MM.1S (cell line): ENCODE measurements at regions not wholly inside any gene's neighbourhood (a gene's known extent, or its start where the extent isn't known, plus 50 kb on each side); places are given as distances from the start of the nearest gene placed in this dataset.

ENCODE experiments used
- DNase-seq: peaks from one replicate; pipeline ENCODE4 v3.0.0-alpha.2; 2015
- H2AFZ ChIP-seq: fragments of 300-600 bp; sonication (generic); 2 replicates; pipeline ENCODE4 v1.6.0; 2016; ENCODE audit warnings: antibody characterized with exemption, low read length
- H3F3A ChIP-seq: fragments of 300-600 bp; sonication (generic); 2 replicates; pipeline ENCODE4 v1.6.1; 2016; ENCODE audit warnings: mild to moderate bottlenecking, antibody characterized with exemption, low read length, moderate library complexity, mixed read lengths; ENCODE audit not compliant: insufficient read depth
- H3K27ac ChIP-seq: fragments of 300-600 bp; sonication (generic); 2 replicates; pipeline ENCODE4 v1.5.1; 2016; ENCODE audit warnings: mild to moderate bottlenecking, low read length
- H3K27me3 ChIP-seq: fragments of 300-600 bp; sonication (generic); replicated peaks from 2 replicates; pipeline ENCODE4 v1.6.0; 2016; ENCODE audit warnings: low read length; ENCODE audit not compliant: insufficient read depth
- H3K36me3 ChIP-seq: fragments of 300-600 bp; sonication (generic); replicated peaks from 2 replicates; pipeline ENCODE4 v1.6.1; 2016; ENCODE audit warnings: mild to moderate bottlenecking, low read length, mixed read lengths; ENCODE audit not compliant: insufficient read depth
- H3K4me1 ChIP-seq: fragments of 300-600 bp; sonication (generic); 2 replicates; pipeline ENCODE4 v1.6.1; 2016; ENCODE audit warnings: low read length, mixed read lengths
- H3K4me2 ChIP-seq: fragments of 300-600 bp; sonication (generic); 2 replicates; pipeline ENCODE4 v1.6.0; 2016; ENCODE audit warnings: low read depth, low read length
- H3K4me3 ChIP-seq: fragments of 300-600 bp; sonication (generic); 2 replicates; pipeline ENCODE4 v1.5.1; 2016; ENCODE audit warnings: low read length, mixed read lengths
- H3K79me2 ChIP-seq: fragments of 300-600 bp; sonication (generic); 2 replicates; pipeline ENCODE4 v1.6.1; 2016; ENCODE audit warnings: mixed run types, low read length, mixed read lengths
- H3K9ac ChIP-seq: fragments of 300-600 bp; sonication (generic); 2 replicates; pipeline ENCODE4 v1.6.1; 2016; ENCODE audit warnings: low read length, mixed read lengths
- H3K9me2 ChIP-seq: fragments of 300-600 bp; sonication (generic); replicated peaks from 2 replicates; pipeline ENCODE4 v1.6.1; 2016; ENCODE audit warnings: mild to moderate bottlenecking, low read length, mixed read lengths; ENCODE audit not compliant: insufficient read depth
- H3K9me3 ChIP-seq: fragments of 300-600 bp; sonication (generic); replicated peaks from 2 replicates; pipeline ENCODE4 v1.6.1; 2016; ENCODE audit warnings: mild to moderate bottlenecking, low read length, mixed read lengths; ENCODE audit not compliant: insufficient read depth
- H4K20me1 ChIP-seq: fragments of 300-600 bp; sonication (generic); 2 replicates; pipeline ENCODE4 v1.6.1; 2016; ENCODE audit warnings: mild to moderate bottlenecking, low read length, moderate library complexity, mixed read lengths; ENCODE audit not compliant: insufficient read depth
- EZH2 ChIP-seq: fragments of 300-600 bp; sonication (generic); optimal IDR thresholded peaks from 2 replicates; pipeline ENCODE3; 2017; ENCODE audit warnings: low read depth, mild to moderate bottlenecking, antibody characterized with exemption, low read length, mixed read lengths
- EZH2phosphoT487 ChIP-seq: fragments of 300-600 bp; sonication (generic); IDR thresholded peaks from 2 replicates; pipeline ENCODE4 v1.6.1; 2018; ENCODE audit warnings: antibody characterized with exemption, low read length
- TF ChIP-seq, protein P1 (sequence below): fragments of 300-600 bp; sonication (generic); IDR thresholded peaks from 2 replicates; pipeline ENCODE4 v1.5.1; 2016; ENCODE audit warnings: antibody characterized with exemption, low read length, mixed read lengths

DNA sequence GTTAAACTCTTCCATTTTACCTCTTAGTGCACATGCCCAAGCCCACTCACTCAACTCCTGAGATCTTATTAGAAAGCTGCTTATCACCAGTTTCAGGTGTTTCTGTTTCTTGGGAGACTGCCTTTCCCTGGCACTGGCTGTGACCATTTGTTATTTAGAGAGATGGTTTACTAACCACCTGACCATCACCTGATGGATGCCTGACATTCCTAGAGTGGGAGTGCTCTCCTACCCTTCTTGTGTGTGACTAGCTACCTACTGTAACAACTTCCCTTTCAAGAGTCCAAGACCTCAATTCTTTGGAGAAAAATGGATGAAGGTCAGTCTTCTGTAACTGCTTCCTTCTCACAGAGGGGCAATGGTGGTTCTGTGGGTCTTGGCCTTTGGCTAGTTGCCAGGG, 755.2 kb upstream of the ADAMTS5 start:
- no peak overlapping the region for H3K4me2 ChIP-seq
- DNase-seq, result no peak
- no peaks in the 10 kb centered on the region for H3K9me2 ChIP-seq
- H2AFZ ChIP-seq, result no peak overlapping the region
- no peaks in the 10 kb centered on the region for H3K36me3 ChIP-seq
- H3K9ac ChIP-seq, result no peak overlapping the region
- H3K4me1 ChIP-seq, result no peaks in the 10 kb centered on the region
- H3K4me3 ChIP-seq, result no peak overlapping the region
- no peaks in the 10 kb centered on the region for H3K79me2 ChIP-seq
- no peaks in the 10 kb centered on the region for H3K9me3 ChIP-seq
- TF ChIP-seq, protein P1, sequence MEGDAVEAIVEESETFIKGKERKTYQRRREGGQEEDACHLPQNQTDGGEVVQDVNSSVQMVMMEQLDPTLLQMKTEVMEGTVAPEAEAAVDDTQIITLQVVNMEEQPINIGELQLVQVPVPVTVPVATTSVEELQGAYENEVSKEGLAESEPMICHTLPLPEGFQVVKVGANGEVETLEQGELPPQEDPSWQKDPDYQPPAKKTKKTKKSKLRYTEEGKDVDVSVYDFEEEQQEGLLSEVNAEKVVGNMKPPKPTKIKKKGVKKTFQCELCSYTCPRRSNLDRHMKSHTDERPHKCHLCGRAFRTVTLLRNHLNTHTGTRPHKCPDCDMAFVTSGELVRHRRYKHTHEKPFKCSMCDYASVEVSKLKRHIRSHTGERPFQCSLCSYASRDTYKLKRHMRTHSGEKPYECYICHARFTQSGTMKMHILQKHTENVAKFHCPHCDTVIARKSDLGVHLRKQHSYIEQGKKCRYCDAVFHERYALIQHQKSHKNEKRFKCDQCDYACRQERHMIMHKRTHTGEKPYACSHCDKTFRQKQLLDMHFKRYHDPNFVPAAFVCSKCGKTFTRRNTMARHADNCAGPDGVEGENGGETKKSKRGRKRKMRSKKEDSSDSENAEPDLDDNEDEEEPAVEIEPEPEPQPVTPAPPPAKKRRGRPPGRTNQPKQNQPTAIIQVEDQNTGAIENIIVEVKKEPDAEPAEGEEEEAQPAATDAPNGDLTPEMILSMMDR, result no peak
- TF ChIP-seq EZH2phosphoT487, result no peak
- no peak for TF ChIP-seq EZH2
- H3F3A ChIP-seq, result no peaks in the 10 kb centered on the region
- H4K20me1 ChIP-seq, result no peaks in the 10 kb centered on the region
- no peaks in the 10 kb centered on the region for H3K27me3 ChIP-seq
- H3K27ac ChIP-seq, result no peak overlapping the region

DNA sequence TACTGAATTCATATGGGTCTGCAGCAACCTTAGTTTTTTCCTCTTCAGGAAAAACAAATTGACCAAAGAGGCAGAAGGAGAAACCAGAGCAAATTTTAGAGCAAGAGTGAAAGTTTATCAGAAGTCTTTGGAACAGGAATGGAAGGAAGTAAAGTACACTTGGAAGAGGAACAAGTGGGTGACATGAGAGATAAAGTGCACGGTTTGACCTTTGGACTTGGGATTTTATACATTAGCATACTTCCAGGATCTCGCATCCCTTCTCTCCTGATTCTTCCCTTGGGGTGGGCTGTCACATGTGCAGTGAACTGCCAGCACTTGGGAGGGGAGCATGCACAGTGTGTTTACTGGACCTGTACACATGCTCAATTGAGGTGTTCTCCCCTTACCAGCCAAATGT, 754.8 kb upstream of the ADAMTS5 start:
- Histone ChIP-seq H3K9ac (no peak overlapping the region), H3K79me2 (no peaks in the 10 kb centered on the region), H3K9me2 (no peaks in the 10 kb centered on the region), H2AFZ (no peak overlapping the region), H3K4me1 (no peaks in the 10 kb centered on the region), H3K27ac (no peak overlapping the region), H3K4me2 (no peak overlapping the region), H3F3A (no peaks in the 10 kb centered on the region), H3K27me3 (no peaks in the 10 kb centered on the region), H3K9me3 (no peaks in the 10 kb centered on the region), H3K4me3 (no peak overlapping the region), H3K36me3 (no peaks in the 10 kb centered on the region), H4K20me1 (no peaks in the 10 kb centered on the region)
- DNase-seq, result no peak
- TF ChIP-seq, protein P1, result no peak
- TF ChIP-seq EZH2phosphoT487 (no peak), EZH2 (no peak)

DNA sequence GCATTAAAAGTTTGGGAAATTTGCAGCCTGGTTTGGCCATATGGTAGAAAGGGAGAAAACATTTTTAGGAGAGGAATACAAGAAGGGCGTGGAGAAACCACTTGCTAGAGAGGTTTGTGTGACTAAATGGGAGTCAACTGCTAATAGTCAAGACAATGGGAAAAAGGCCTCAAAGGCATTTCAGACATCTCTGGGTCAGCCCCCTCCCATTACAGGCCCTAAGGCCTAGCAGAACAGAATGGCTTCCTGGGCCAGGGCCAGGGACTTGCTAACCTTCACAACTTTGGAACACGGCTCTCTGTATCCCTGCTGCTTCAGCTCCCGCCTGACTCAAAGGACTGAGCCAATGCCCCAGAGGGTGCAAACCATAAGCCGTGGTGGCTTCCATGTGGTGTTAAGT, 752.3 kb upstream of the ADAMTS5 start:
- no peaks in the 10 kb centered on the region for H3K9me2 ChIP-seq
- no peaks in the 10 kb centered on the region for H3K4me1 ChIP-seq
- H3F3A ChIP-seq, result no peaks in the 10 kb centered on the region
- H2AFZ ChIP-seq, result no peak overlapping the region
- H3K9me3 ChIP-seq, result no peaks in the 10 kb centered on the region
- H3K36me3 ChIP-seq, result no peaks in the 10 kb centered on the region
- H4K20me1 ChIP-seq, result no peaks in the 10 kb centered on the region
- no peaks in the 10 kb centered on the region for H3K27me3 ChIP-seq
- H3K79me2 ChIP-seq, result no peaks in the 10 kb centered on the region
- no peak overlapping the region for H3K4me3 ChIP-seq
- DNase-seq, result no peak
- no peak overlapping the region for H3K27ac ChIP-seq
- H3K4me2 ChIP-seq, result no peak overlapping the region
- H3K9ac ChIP-seq, result no peak overlapping the region
- no peak for TF ChIP-seq EZH2phosphoT487

DNA sequence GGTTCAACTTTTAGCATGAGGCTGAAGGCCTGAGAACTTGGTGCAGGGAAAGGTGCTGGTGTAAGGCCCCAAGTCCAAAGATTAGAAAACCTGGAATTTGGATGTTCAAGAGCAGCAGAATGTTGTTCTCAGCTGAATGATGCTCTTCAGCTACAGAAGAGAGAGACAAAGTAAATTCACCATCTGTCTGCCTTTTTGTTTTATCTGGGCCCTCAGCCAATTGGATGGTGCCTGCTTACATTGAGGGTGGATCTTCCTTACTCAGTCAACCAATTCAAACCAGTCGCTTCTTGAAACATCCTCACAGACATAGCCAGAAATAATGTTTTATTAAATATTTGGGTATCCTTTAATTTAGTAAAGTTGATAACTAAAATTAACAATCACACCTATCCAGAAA, 748.2 kb upstream of the ADAMTS5 start:
- Histone ChIP-seq H3K9me3 (no peaks in the 10 kb centered on the region), H3K36me3 (no peaks in the 10 kb centered on the region), H3K4me2 (no peak overlapping the region), H3K4me3 (no peak overlapping the region), H3K9me2 (no peaks in the 10 kb centered on the region), H2AFZ (no peak overlapping the region), H3F3A (no peaks in the 10 kb centered on the region), H3K4me1 (no peaks in the 10 kb centered on the region), H3K27me3 (no peaks in the 10 kb centered on the region), H3K9ac (no peak overlapping the region), H4K20me1 (no peaks in the 10 kb centered on the region), H3K79me2 (no peaks in the 10 kb centered on the region), H3K27ac (no peak overlapping the region)
- TF ChIP-seq EZH2, result no peak
- no peak for TF ChIP-seq EZH2phosphoT487
- TF ChIP-seq, protein P1, result no peak
- DNase-seq, result no peak
